ENCODE measurements at regions not wholly inside any gene's neighbourhood (a gene's known extent, or its start where the extent isn't known, plus 50 kb on each side); places are given as distances from the start of the nearest gene placed in this dataset.
"Not testable (repeated sequence)": the region's sequence is repeated elsewhere in the genome, so short reads cannot be mapped to it uniquely, and the experiment has no call there.

- not testable (repeated sequence) for DNase-seq
These were observed 318.4 kb downstream of the ZFHX3 start for GRCh38 chr16:72729552-72729951.

- no peak for DNase-seq
These were observed 319.4 kb downstream of the ZFHX3 start for GRCh38 chr16:72728516-72728915.

GRCh38 chr16:72727565-72727964, 320.4 kb downstream of the ZFHX3 start:
- DNase-seq = no peak

- DNase-seq = no peak
These were observed 322.3 kb downstream of the ZFHX3 start for GRCh38 chr16:72725643-72726042.

- DNase-seq = no peak
These were observed 324.1 kb downstream of the ZFHX3 start for GRCh38 chr16:72723781-72724180.

- no peak for DNase-seq
These were observed 325.4 kb downstream of the ZFHX3 start for GRCh38 chr16:72722552-72722951.

GRCh38 chr16:72721981-72722380, 325.9 kb downstream of the ZFHX3 start:
- DNase-seq = no peak

- no peak for DNase-seq
These were observed 332.7 kb downstream of the ZFHX3 start for GRCh38 chr16:72715267-72715666.

GRCh38 chr16:72711823-72712222, 336.1 kb downstream of the ZFHX3 start:
- DNase-seq = no peak

GRCh38 chr16:72705801-72706200, 342.1 kb downstream of the ZFHX3 start:
- no peak for DNase-seq

GRCh38 chr16:72704746-72705372, 343.1 kb downstream of the ZFHX3 start:
- no peak for DNase-seq

- DNase-seq = no peak
These were observed 358.1 kb downstream of the ZFHX3 start for GRCh38 chr16:72689851-72690250.

GRCh38 chr16:72680732-72681131, 367.2 kb downstream of the ZFHX3 start:
- DNase-seq = no peak

GRCh38 chr16:72679856-72680255, 368.1 kb downstream of the ZFHX3 start:
- no peak for DNase-seq

GRCh38 chr16:72677662-72678447, 370.1 kb downstream of the ZFHX3 start:
- no peak for DNase-seq

- no peak for DNase-seq
These were observed 374.8 kb downstream of the ZFHX3 start for GRCh38 chr16:72673118-72673517.

GRCh38 chr16:72666267-72666666, 381.7 kb downstream of the ZFHX3 start:
- no peak for DNase-seq

- DNase-seq = no peak
These were observed 382.2 kb downstream of the ZFHX3 start for GRCh38 chr16:72665701-72666100.

- peak; percentile 87 for DNase-seq
These were observed 383.2 kb downstream of the ZFHX3 start for GRCh38 chr16:72664509-72665408.

- DNase-seq = no peak
These were observed 383.8 kb downstream of the ZFHX3 start for GRCh38 chr16:72664056-72664508.

GRCh38 chr16:72658888-72659717, 388.8 kb downstream of the ZFHX3 start:
- DNase-seq = no peak

GRCh38 chr16:72657791-72658190, 390.1 kb downstream of the ZFHX3 start:
- no peak for DNase-seq

All from activated effector memory CD4-positive, alpha-beta T cell treated with Interleukin-2 at 50 U/mL for 16 hours (primary cell).